ENCODE measurements at regions not wholly inside any gene's neighbourhood (a gene's known extent, or its start where the extent isn't known, plus 50 kb on each side); places are given as distances from the start of the nearest gene placed in this dataset.
A peak's percentile ranks its signal among the peaks of the same experiment; 100 is the strongest.
"Not testable (repeated sequence)": the region's sequence is repeated elsewhere in the genome, so short reads cannot be mapped to it uniquely, and the experiment has no call there.

- no peak for ATAC-seq (replicated peaks in 6 of 8)
- WGBS, 10 experiments: 13 to 100% (median 62%) methylated on average over 1 to 2 of the region's 2 CpGs; no CpG with 5 or more reads in 3 of the 10 experiments
These were observed 1062.2 kb upstream of the EPHA6 start for GRCh38 chr3:95752199-95752598.

GRCh38 chr3:95758707-95759106 is 1055.7 kb upstream of the EPHA6 start:
- WGBS, 10 experiments: 0 to 89% (median 73%) methylated on average over 1 to 4 of the region's 4 CpGs; no CpG with 5 or more reads in 5 of the 10 experiments
- ATAC-seq (replicated peaks in 6 of 8): no peak
- H3K4me1 ChIP-seq (replicated peaks in 1 of 2): no peaks in the 10 kb centered on the region
- no peak overlapping the region for H3K4me3 ChIP-seq
- in situ Hi-C loops (cut with MboI; ENCODE audit: low pct_unique_long_range_greater_than_20kb in 2 of 9, low sequenced_read_pairs in 9 of 9, unreplicated experiment in 9 of 9): no loop called here
- H3K27ac ChIP-seq: no peak overlapping the region

More at GRCh38 chr3:95752199-95752598, 1062.2 kb upstream of the EPHA6 start:
- Histone ChIP-seq H3K4me3 (no peak overlapping the region), H3K27ac (no peak overlapping the region), H3K4me1 (replicated peaks in 1 of 2) (no peaks in the 10 kb centered on the region)
- in situ Hi-C loops (cut with MboI; ENCODE audit: low pct_unique_long_range_greater_than_20kb in 2 of 9, low sequenced_read_pairs in 9 of 9, unreplicated experiment in 9 of 9): no loop called here

DNA sequence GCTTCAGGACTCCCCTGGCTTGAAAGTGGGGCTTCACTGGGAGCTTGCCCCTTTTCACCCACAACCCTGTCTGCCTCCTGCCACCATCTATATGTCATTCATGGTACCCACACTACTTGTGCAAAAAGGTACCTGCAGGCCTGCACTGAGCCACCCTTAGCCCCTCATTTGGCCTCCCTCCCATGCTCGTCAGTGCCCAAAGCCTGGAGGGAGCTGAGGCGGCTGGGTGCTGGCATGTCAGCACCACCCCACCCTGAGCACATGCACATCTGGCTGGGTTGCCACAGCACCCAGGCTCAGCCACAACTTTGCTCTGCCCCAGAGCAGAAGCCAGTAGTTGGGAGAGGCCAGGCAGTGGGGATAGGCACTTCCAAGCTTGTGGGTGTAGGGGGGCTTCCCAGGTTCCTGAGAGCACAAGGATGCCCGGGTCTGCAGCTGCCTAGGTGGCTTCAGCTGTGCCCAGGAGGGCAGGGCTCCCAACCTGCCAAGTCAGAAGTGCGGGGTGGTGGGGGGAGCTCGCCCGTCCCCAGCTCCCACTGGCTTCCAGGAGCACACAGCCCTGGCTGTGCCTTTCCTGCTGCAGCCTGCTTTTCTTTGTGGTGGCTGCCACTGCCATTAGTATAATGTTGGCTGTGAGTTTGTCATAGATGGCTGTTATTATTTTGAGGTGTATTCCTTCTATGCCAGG is 1054.6 kb upstream of the EPHA6 start:
- Histone ChIP-seq H3K27ac (no peak overlapping the region), H3K4me1 (replicated peaks in 1 of 2) (no peaks in the 10 kb centered on the region), H3K4me3 (no peak overlapping the region)
- no peak for ATAC-seq (replicated peaks in 6 of 8)
- in situ Hi-C loops (cut with MboI; ENCODE audit: low pct_unique_long_range_greater_than_20kb in 2 of 9, low sequenced_read_pairs in 9 of 9, unreplicated experiment in 9 of 9): no loop called here
- WGBS, 10 experiments: 80 to 100% (median 84%) methylated on average over 1 to 3 of the region's 6 CpGs; no CpG with 5 or more reads in 7 of the 10 experiments

- H3K27ac ChIP-seq: no peak overlapping the region
- no peak overlapping the region for H3K4me3 ChIP-seq
- in situ Hi-C loops (cut with MboI; ENCODE audit: low pct_unique_long_range_greater_than_20kb in 2 of 9, low sequenced_read_pairs in 9 of 9, unreplicated experiment in 9 of 9): no loop called here
- no peaks in the 10 kb centered on the region for H3K4me1 ChIP-seq (replicated peaks in 1 of 2)
- ATAC-seq (replicated peaks in 6 of 8): no peak
- WGBS, 10 experiments: 5 to 83% (median 55%) methylated on average over 1 to 5 of the region's 5 CpGs; no CpG with 5 or more reads in 2 of the 10 experiments
These were observed 1038.8 kb upstream of the EPHA6 start for GRCh38 chr3:95775486-95776094.

DNA sequence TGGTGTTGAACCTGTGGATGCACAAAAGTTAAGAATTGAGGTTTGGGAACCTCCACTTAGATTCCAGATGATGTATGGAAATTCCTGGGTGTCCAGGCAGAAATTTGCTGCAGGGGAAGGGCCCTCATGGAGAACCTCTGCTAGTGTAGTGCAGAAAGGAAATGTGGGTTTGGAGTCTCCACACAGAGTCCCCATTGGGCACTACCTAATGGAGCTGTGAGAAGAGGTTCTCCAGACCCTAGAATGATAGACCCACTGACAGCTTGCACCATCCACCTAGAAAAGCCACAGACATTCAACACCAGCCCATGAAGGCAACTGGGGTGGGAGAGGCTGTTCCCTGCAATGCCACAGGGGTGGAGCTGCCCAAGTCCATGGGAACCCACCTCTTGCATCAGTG is 1032.8 kb upstream of the EPHA6 start:
- H3K4me3 ChIP-seq: no peak overlapping the region
- no peaks in the 10 kb centered on the region for H3K4me1 ChIP-seq (replicated peaks in 1 of 2)
- no peak overlapping the region for H3K27ac ChIP-seq
- no peak for ATAC-seq (replicated peaks in 6 of 8)
- in situ Hi-C loops (cut with MboI; ENCODE audit: low pct_unique_long_range_greater_than_20kb in 2 of 9, low sequenced_read_pairs in 9 of 9, unreplicated experiment in 9 of 9): no loop called here

- WGBS, 10 experiments: 0 to 100% (median 60%) methylated on average over 1 of the region's 1 CpG; no CpG with 5 or more reads in 1 of the 10 experiments
These were observed 1025.3 kb upstream of the EPHA6 start for GRCh38 chr3:95789111-95789510.

DNA sequence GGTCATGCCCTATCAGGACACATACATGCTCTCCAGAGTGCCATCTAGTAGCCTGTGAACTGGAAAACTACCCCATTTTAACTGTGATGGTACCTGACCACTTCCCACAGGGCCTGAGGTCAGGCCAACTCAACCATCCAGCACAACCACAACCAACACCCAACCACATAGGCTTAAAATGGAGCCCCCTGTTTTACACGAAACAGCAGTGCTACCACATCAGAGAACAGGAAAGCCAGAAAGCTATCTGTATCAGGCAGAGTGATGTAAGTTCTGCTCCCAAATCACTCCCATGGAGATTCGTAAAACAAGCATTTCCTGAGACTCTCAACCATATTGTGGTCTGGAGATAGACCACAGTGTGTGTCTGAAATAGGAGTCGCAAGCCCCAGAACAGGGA is 1017.3 kb upstream of the EPHA6 start:
- Histone ChIP-seq H3K4me3 (no peak overlapping the region), H3K4me1 (replicated peaks in 1 of 2) (no peaks in the 10 kb centered on the region), H3K27ac (no peak overlapping the region)
- ATAC-seq (replicated peaks in 6 of 8): no peak
- WGBS, 10 experiments: 7 to 100% (median 79%) methylated on average over 1 to 2 of the region's 3 CpGs; no CpG with 5 or more reads in 2 of the 10 experiments
- in situ Hi-C loops (cut with MboI; ENCODE audit: low pct_unique_long_range_greater_than_20kb in 2 of 9, low sequenced_read_pairs in 9 of 9, unreplicated experiment in 9 of 9): no loop called here

More at GRCh38 chr3:95789111-95789510, 1025.3 kb upstream of the EPHA6 start:
- ATAC-seq (replicated peaks in 6 of 8): no peak
- no peak overlapping the region for H3K4me3 ChIP-seq
- no peaks in the 10 kb centered on the region for H3K4me1 ChIP-seq (replicated peaks in 1 of 2)
- no peak overlapping the region for H3K27ac ChIP-seq
- in situ Hi-C loops (cut with MboI; ENCODE audit: low pct_unique_long_range_greater_than_20kb in 2 of 9, low sequenced_read_pairs in 9 of 9, unreplicated experiment in 9 of 9): no loop called here

GRCh38 chr3:95798628-95799027 is 1015.8 kb upstream of the EPHA6 start:
- ATAC-seq (replicated peaks in 6 of 8): no peak
- WGBS, 10 experiments: 0 to 100% (median 92%) methylated on average over 1 of the region's 1 CpG; no CpG with 5 or more reads in 2 of the 10 experiments
- H3K4me1 ChIP-seq (replicated peaks in 1 of 2): no peaks in the 10 kb centered on the region
- no peak overlapping the region for H3K4me3 ChIP-seq
- H3K27ac ChIP-seq: no peak overlapping the region
- in situ Hi-C loops (cut with MboI; ENCODE audit: low pct_unique_long_range_greater_than_20kb in 2 of 9, low sequenced_read_pairs in 9 of 9, unreplicated experiment in 9 of 9): no loop called here

DNA sequence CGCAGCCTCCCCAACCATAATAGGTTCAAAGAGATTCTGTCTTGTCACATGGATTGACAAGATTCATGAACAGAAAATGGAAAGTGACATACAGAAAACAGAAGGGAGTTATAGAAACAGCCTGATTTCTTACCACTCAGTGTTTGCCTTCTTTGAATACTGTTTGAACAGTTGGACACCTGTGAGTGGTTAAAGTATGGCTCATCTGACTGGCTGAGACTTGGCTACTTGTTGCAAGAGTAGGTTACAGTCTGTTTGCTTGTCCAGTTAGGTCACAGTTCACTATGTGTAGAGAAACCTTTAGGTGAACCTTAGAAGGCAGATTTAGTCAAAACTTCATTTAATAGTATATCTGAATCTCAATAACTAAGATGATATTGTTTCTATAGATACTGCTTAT is 1003.9 kb upstream of the EPHA6 start:
- Histone ChIP-seq H3K4me1 (replicated peaks in 1 of 2) (no peaks in the 10 kb centered on the region), H3K27ac (no peak overlapping the region), H3K4me3 (no peak overlapping the region)
- in situ Hi-C loops (cut with MboI; ENCODE audit: low pct_unique_long_range_greater_than_20kb in 2 of 9, low sequenced_read_pairs in 9 of 9, unreplicated experiment in 9 of 9): no loop called here
- 67 to 100% (median 100%) methylated on average over 1 of the region's 1 CpG; no CpG with 5 or more reads in 3 of the 10 experiments for WGBS, 10 experiments
- ATAC-seq (replicated peaks in 6 of 8): peak in 1 of 8 experiments; percentile 57

DNA sequence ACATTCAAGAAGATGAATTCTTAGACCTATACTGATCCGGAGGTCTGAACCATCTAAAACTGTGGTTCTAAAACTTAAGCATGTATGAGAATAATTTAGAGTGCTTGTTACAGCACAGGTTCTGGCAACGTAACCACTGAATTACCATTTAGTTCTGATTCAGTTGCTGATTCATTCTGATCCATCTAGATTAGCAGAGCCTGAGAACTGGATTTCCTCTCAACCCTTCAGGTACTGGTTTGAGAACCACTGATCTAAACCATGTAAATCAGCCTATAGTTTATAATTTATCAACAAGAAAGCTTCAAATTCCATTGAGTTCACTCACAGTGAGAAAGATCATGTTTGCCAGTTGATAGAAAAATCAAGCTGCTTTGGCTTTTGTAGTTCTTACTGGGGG is 1001.1 kb upstream of the EPHA6 start:
- Histone ChIP-seq H3K4me1 (replicated peaks in 1 of 2) (no peaks in the 10 kb centered on the region), H3K4me3 (no peak overlapping the region), H3K27ac (no peak overlapping the region)
- in situ Hi-C loops (cut with MboI; ENCODE audit: low pct_unique_long_range_greater_than_20kb in 2 of 9, low sequenced_read_pairs in 9 of 9, unreplicated experiment in 9 of 9): no loop called here
- WGBS, 10 experiments: 0 to 100% (median 94%) methylated on average over 1 to 2 of the region's 2 CpGs; no CpG with 5 or more reads in 1 of the 10 experiments
- peak in 2 of 8 experiments; percentile 33 to 50 for ATAC-seq (replicated peaks in 6 of 8)

DNA sequence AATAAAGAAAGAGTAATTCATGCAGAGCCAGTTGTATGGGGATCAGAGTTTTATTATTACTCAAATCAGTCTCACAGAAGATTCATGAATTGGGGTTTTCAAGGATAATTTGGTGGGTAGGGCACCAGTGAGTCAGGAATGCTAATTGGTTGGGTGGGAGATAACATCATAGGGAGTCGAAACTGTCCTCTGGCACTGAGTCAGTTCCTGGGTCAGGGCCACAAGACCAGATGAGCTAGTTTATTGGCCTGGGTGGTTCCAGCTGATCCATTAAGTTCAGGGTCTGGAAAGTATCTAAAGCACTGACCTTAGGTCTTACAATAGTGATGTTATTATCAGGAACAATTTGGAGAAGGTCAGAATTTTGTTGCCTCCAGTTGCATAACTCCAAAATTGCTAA is 998.6 kb upstream of the EPHA6 start:
- H3K4me3 ChIP-seq: no peak overlapping the region
- in situ Hi-C loops (cut with MboI; ENCODE audit: low pct_unique_long_range_greater_than_20kb in 2 of 9, low sequenced_read_pairs in 9 of 9, unreplicated experiment in 9 of 9): no loop called here
- H3K4me1 ChIP-seq (replicated peaks in 1 of 2): no peaks in the 10 kb centered on the region
- 36 to 40% methylated on average over 1 of the region's 1 CpG; no CpG with 5 or more reads in 8 of the 10 experiments for WGBS, 10 experiments
- peak in 2 of 8 experiments; percentile 89 to 93 for ATAC-seq (replicated peaks in 6 of 8)
- H3K27ac ChIP-seq: no peak overlapping the region

- WGBS, 10 experiments: 17 to 100% (median 81%) methylated on average over 1 to 2 of the region's 2 CpGs
- ATAC-seq (replicated peaks in 6 of 8): peak in 3 of 8 experiments; percentile 68 to 90 (median 88)
- H3K4me1 ChIP-seq (replicated peaks in 1 of 2): no peaks in the 10 kb centered on the region
- H3K4me3 ChIP-seq: no peak overlapping the region
- in situ Hi-C loops (cut with MboI; ENCODE audit: low pct_unique_long_range_greater_than_20kb in 2 of 9, low sequenced_read_pairs in 9 of 9, unreplicated experiment in 9 of 9): no loop called here
- no peak overlapping the region for H3K27ac ChIP-seq
These were observed 988.0 kb upstream of the EPHA6 start for GRCh38 chr3:95826419-95826818.

- in situ Hi-C loops (cut with MboI; ENCODE audit: low pct_unique_long_range_greater_than_20kb in 2 of 9, low sequenced_read_pairs in 9 of 9, unreplicated experiment in 9 of 9): no loop called here
These were observed 982.2 kb upstream of the EPHA6 start for GRCh38 chr3:95832146-95832545.

DNA sequence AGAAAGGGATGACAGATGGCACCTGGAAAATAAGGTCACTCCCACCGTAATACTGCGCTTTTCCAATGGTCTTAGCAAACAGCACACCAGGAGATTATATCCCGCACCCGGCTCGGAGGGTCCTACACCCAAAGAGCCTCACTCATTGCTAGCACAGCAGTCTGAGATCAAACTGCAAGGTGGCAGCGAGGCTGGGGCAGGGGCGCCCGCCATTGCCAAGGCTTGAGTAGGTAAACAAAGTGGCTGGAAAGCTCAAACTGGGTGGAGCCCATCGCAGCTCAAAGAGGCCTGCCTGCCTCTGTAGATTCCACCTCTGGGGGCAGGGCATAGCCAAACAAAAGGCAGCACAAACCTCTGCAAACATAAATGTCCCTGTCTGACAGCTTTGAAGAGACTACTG is 953.8 kb upstream of the EPHA6 start:
- H3K4me1 ChIP-seq (replicated peaks in 1 of 2); in situ Hi-C loops (cut with MboI; ENCODE audit: low pct_unique_long_range_greater_than_20kb in 2 of 9, low sequenced_read_pairs in 9 of 9, unreplicated experiment in 9 of 9); H3K27ac ChIP-seq; ATAC-seq (replicated peaks in 6 of 8); H3K4me3 ChIP-seq: not testable (repeated sequence)
- 40 to 100% (median 90%) methylated on average over 1 to 6 of the region's 9 CpGs; no CpG with 5 or more reads in 3 of the 10 experiments for WGBS, 10 experiments

More at GRCh38 chr3:95832146-95832545, 982.2 kb upstream of the EPHA6 start:
- no peaks in the 10 kb centered on the region for H3K4me1 ChIP-seq (replicated peaks in 1 of 2)
- no peak overlapping the region for H3K4me3 ChIP-seq
- ATAC-seq (replicated peaks in 6 of 8): peak in 2 of 8 experiments; percentile 58
- H3K27ac ChIP-seq: no peak overlapping the region
